ENCODE measurements at regions not wholly inside any gene's neighbourhood (a gene's known extent, or its start where the extent isn't known, plus 50 kb on each side); places are given as distances from the start of the nearest gene placed in this dataset.

DNA sequence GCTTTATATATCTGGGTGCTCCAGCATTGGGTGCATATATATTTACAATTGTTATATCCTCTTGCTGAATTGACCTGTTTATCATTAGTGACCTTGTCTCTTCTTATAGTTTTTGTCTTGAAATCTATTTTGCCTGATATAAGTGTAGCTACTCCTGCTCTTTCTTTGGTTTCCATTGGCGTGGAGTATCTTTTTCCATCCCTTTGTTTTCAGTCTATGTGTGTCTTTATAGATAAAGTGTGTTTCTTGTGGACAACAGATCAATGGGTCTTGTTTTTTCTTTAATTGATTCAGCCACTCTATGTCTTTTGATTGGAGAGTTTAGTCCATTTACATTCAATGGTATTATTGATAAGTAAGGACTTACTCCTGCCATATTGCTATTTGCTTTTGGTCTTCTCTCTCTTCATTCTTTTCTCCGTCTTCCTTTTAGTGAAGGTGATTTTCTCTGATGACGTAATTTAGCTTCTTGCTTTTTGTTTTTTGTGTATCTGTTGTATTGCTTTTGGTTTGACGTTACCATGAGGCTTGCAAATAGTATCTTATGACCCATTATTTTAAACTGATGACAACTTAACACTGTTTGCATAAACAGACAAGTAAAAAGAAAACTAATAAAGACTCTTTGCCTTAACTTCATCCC is 347.6 kb downstream of the TMEM121 start:
- TF ChIP-seq EZH2 (IDR thresholded peaks at IDR 0.05; ENCODE audit: insufficient read depth, poor library complexity, severe bottlenecking), result no peak
- TF ChIP-seq EZH2phosphoT487 (IDR thresholded peaks at IDR 0.05; ENCODE audit: insufficient read depth, low read depth), result no peak
